Neural progenitor cell (in vitro differentiated cells): ENCODE measurements at regions not wholly inside any gene's neighbourhood (a gene's known extent, or its start where the extent isn't known, plus 50 kb on each side); places are given as distances from the start of the nearest gene placed in this dataset.

Source experiments
- DNase-seq: peaks from one replicate; pipeline ENCODE4 v3.0.0-alpha.2; 2016; ENCODE audit warnings: low spot score
- H2AFZ ChIP-seq: fragments of 200-600 bp; sonication (generic); replicated peaks from 2 replicates; pipeline ENCODE4 v1.6.1; 2016; ENCODE audit warnings: antibody characterized with exemption
- H3F3A ChIP-seq: fragments of 200-600 bp; sonication (generic); 2 replicates; pipeline ENCODE4 v1.6.1; 2016; ENCODE audit warnings: antibody characterized with exemption, low read depth
- H3K27ac ChIP-seq: fragments of 200-600 bp; sonication (generic); 2 replicates; pipeline ENCODE4 v1.5.1; 2016; ENCODE audit warnings: mild to moderate bottlenecking
- H3K27me3 ChIP-seq: fragments of 200-600 bp; sonication (generic); 2 replicates; pipeline ENCODE4 v1.6.1; 2016; ENCODE audit warnings: mild to moderate bottlenecking, moderate library complexity
- H3K36me3 ChIP-seq: fragments of 200-600 bp; sonication (generic); 2 replicates; pipeline ENCODE4 v1.5.1; 2016
- H3K4me1 ChIP-seq: fragments of 200-600 bp; sonication (generic); 2 replicates; pipeline ENCODE4 v1.6.1; 2016; ENCODE audit warnings: mixed run types
- H3K4me2 ChIP-seq: fragments of 200-600 bp; sonication (generic); 2 replicates; pipeline ENCODE4 v1.6.1; 2016
- H3K4me3 ChIP-seq: fragments of 200-600 bp; sonication (generic); 2 replicates; pipeline ENCODE4 v1.5.1; 2016
- H3K79me2 ChIP-seq: fragments of 200-600 bp; sonication (generic); 2 replicates; pipeline ENCODE4 v1.6.1; 2016; ENCODE audit warnings: low read depth
- H3K9ac ChIP-seq: fragments of 200-600 bp; sonication (generic); 2 replicates; pipeline ENCODE4 v1.6.1; 2016
- H3K9me3 ChIP-seq: fragments of 200-600 bp; sonication (generic); 2 replicates; pipeline ENCODE4 v1.5.1; 2016; ENCODE audit warnings: low read depth
- H4K20me1 ChIP-seq: fragments of 200-600 bp; sonication (generic); 2 replicates; pipeline ENCODE4 v1.6.1; 2016; ENCODE audit warnings: low read depth
- H3K27ac Mint-ChIP-seq: 3 replicates; pipeline ENCODE4 v1.8.0; 2021; ENCODE audit warnings: mixed read lengths
- H3K27me3 Mint-ChIP-seq: 2 replicates; pipeline ENCODE4 v1.8.0; 2022; ENCODE audit warnings: low read depth, mild to moderate bottlenecking, inconsistent platforms, moderate library complexity, mixed read lengths; ENCODE audit not compliant: insufficient read depth
- H3K36me3 Mint-ChIP-seq: 3 replicates; pipeline ENCODE4 v1.8.0; 2021; ENCODE audit warnings: mixed read lengths
- H3K4me1 Mint-ChIP-seq: 3 replicates; pipeline ENCODE4 v1.8.0; 2021; ENCODE audit warnings: mixed read lengths
- H3K4me3 Mint-ChIP-seq: 3 replicates; pipeline ENCODE4 v1.8.0; 2021; ENCODE audit warnings: mild to moderate bottlenecking, moderate library complexity, mixed read lengths
- H3K9me3 Mint-ChIP-seq: 3 replicates; pipeline ENCODE4 v1.8.0; 2020; ENCODE audit warnings: mixed read lengths
- CTCF ChIP-seq: fragments of 200-600 bp; sonication (generic); IDR thresholded peaks from 2 replicates; pipeline ENCODE4 v1.5.1; 2017; ENCODE audit warnings: antibody characterized with exemption, mild to moderate bottlenecking
- EZH2 ChIP-seq: fragments of 200-600 bp; sonication (generic); IDR thresholded peaks from 2 replicates; pipeline ENCODE4 v1.6.1; 2017; ENCODE audit warnings: antibody characterized with exemption, mild to moderate bottlenecking, moderate library complexity
- EZH2phosphoT487 ChIP-seq: fragments of 200-600 bp; sonication (generic); IDR thresholded peaks from 2 replicates; pipeline ENCODE4 v1.6.1; 2017; ENCODE audit warnings: antibody characterized with exemption

- H2AFZ ChIP-seq: no peak overlapping the region
- H3K4me1 Mint-ChIP-seq: peaks cover 3% of the 10 kb centered on the region
- H3K9ac ChIP-seq: no peak overlapping the region
- no peaks in the 10 kb centered on the region for H3K79me2 ChIP-seq
- no peaks in the 10 kb centered on the region for H3K36me3 ChIP-seq
- H3K4me3 Mint-ChIP-seq: no peak overlapping the region
- H3K27me3 ChIP-seq: no peaks in the 10 kb centered on the region
- DNase-seq: no peak
- no peaks in the 10 kb centered on the region for H3K36me3 Mint-ChIP-seq
- H3K4me2 ChIP-seq: no peak overlapping the region
- H3K27me3 Mint-ChIP-seq: peaks cover 5% of the 10 kb centered on the region
- no peak overlapping the region for H3K27ac ChIP-seq
- H3K9me3 Mint-ChIP-seq: peaks cover 2% of the 10 kb centered on the region
- H3K4me1 ChIP-seq: no peaks in the 10 kb centered on the region
- no peaks in the 10 kb centered on the region for H4K20me1 ChIP-seq
- no peak overlapping the region for H3K4me3 ChIP-seq
- H3F3A ChIP-seq: no peaks in the 10 kb centered on the region
- H3K27ac Mint-ChIP-seq: no peak overlapping the region
- TF ChIP-seq EZH2: no peak
- no peak for TF ChIP-seq EZH2phosphoT487
- TF ChIP-seq CTCF: no peak
- H3K9me3 ChIP-seq: no peaks in the 10 kb centered on the region
These were observed 225.3 kb upstream of the RIOK2 start for GRCh38 chr5:97408331-97408730.

GRCh38 chr5:97412959-97413358 lies 229.9 kb upstream of the RIOK2 start:
- Histone ChIP-seq H3K27ac (no peak overlapping the region), H3K79me2 (no peaks in the 10 kb centered on the region), H2AFZ (no peak overlapping the region), H3K9me3 (no peaks in the 10 kb centered on the region), H3K4me1 (peaks cover 8% of the 10 kb centered on the region), H3K36me3 (no peaks in the 10 kb centered on the region), H3F3A (no peaks in the 10 kb centered on the region), H3K9ac (no peak overlapping the region), H3K4me2 (no peak overlapping the region), H3K4me3 (no peak overlapping the region), H4K20me1 (no peaks in the 10 kb centered on the region), H3K27me3 (no peaks in the 10 kb centered on the region)
- H3K4me3 Mint-ChIP-seq: no peak overlapping the region
- peaks cover 11% of the 10 kb centered on the region for H3K4me1 Mint-ChIP-seq
- H3K36me3 Mint-ChIP-seq: no peaks in the 10 kb centered on the region
- H3K27ac Mint-ChIP-seq: no peak overlapping the region
- DNase-seq: no peak
- H3K27me3 Mint-ChIP-seq: peaks cover 3% of the 10 kb centered on the region
- no peak for TF ChIP-seq EZH2
- TF ChIP-seq CTCF: no peak
- no peak for TF ChIP-seq EZH2phosphoT487
- no peaks in the 10 kb centered on the region for H3K9me3 Mint-ChIP-seq

GRCh38 chr5:97417986-97418385 lies 234.9 kb upstream of the RIOK2 start:
- no peaks in the 10 kb centered on the region for H3K9me3 ChIP-seq
- H3K79me2 ChIP-seq: no peaks in the 10 kb centered on the region
- H3K4me2 ChIP-seq: no peak overlapping the region
- TF ChIP-seq EZH2 (no peak), EZH2phosphoT487 (no peak), CTCF (no peak)
- H3K36me3 ChIP-seq: no peaks in the 10 kb centered on the region
- no peak for DNase-seq
- H3K27ac ChIP-seq: no peak overlapping the region
- no peaks in the 10 kb centered on the region for H3K27me3 ChIP-seq
- H3K4me3 ChIP-seq: no peak overlapping the region
- no peaks in the 10 kb centered on the region for H3K27me3 Mint-ChIP-seq
- H3K4me1 ChIP-seq: peaks cover 8% of the 10 kb centered on the region
- no peaks in the 10 kb centered on the region for H3K9me3 Mint-ChIP-seq
- no peak overlapping the region for H2AFZ ChIP-seq
- H3F3A ChIP-seq: no peaks in the 10 kb centered on the region
- peaks cover 18% of the 10 kb centered on the region for H3K4me1 Mint-ChIP-seq
- no peaks in the 10 kb centered on the region for H4K20me1 ChIP-seq
- H3K9ac ChIP-seq: no peak overlapping the region
- H3K4me3 Mint-ChIP-seq: no peak overlapping the region
- H3K36me3 Mint-ChIP-seq: no peaks in the 10 kb centered on the region
- no peak overlapping the region for H3K27ac Mint-ChIP-seq
